GM10266 (cell line): ENCODE measurements at regions not wholly inside any gene's neighbourhood (a gene's known extent, or its start where the extent isn't known, plus 50 kb on each side); places are given as distances from the start of the nearest gene placed in this dataset.

ENCODE experiments used
- DNase-seq: peaks from one replicate; pipeline ENCODE4 v3.0.0; 2012; ENCODE audit errors: extremely low spot score
- CTCF ChIP-seq: IDR thresholded peaks from 2 replicates; pipeline ENCODE4 v1.5.1; 2012; ENCODE audit warnings: mild to moderate bottlenecking, low read depth; ENCODE audit not compliant: control insufficient read depth, insufficient read depth; ENCODE audit errors: missing control alignments

GRCh38 chr18:11553098-11553940 lies 56.1 kb upstream of the SLC35G4 start:
- peak; percentile 55 for DNase-seq

GRCh38 chr18:11548916-11549551 lies 60.4 kb upstream of the SLC35G4 start:
- DNase-seq = no peak
- no peak for TF ChIP-seq CTCF

More at GRCh38 chr18:11553098-11553940, 56.1 kb upstream of the SLC35G4 start:
- peak; percentile 88 for TF ChIP-seq CTCF

GRCh38 chr18:11548396-11548795 lies 61.0 kb upstream of the SLC35G4 start:
- TF ChIP-seq CTCF = no peak
- no peak for DNase-seq

GRCh38 chr18:11544060-11544633 lies 65.2 kb upstream of the SLC35G4 start:
- no peak for DNase-seq
- no peak for TF ChIP-seq CTCF

- no peak for TF ChIP-seq CTCF
- no peak for DNase-seq
Measured at GRCh38 chr18:11541179-11541578, 68.2 kb upstream of the SLC35G4 start.

GRCh38 chr18:11533942-11534496 lies 75.4 kb upstream of the SLC35G4 start:
- DNase-seq = no peak
- no peak for TF ChIP-seq CTCF
